Astrocyte (in vitro differentiated cells and primary cell): ENCODE measurements at regions not wholly inside any gene's neighbourhood (a gene's known extent, or its start where the extent isn't known, plus 50 kb on each side); places are given as distances from the start of the nearest gene placed in this dataset.

Source experiments
- CTCF ChIP-seq: IDR thresholded peaks from 2 replicates; pipeline ENCODE4 v1.5.1; 2011; ENCODE audit warnings: low read depth, mild to moderate bottlenecking, inconsistent platforms, low read length, moderate library complexity; ENCODE audit not compliant: insufficient read depth
- EZH2 ChIP-seq: IDR thresholded peaks from 2 replicates; pipeline ENCODE4 v1.6.1; 2012; ENCODE audit warnings: mild to moderate bottlenecking, low read length, inconsistent platforms; ENCODE audit not compliant: insufficient read depth

GRCh38 chr6:76465410-76465809, 392.9 kb upstream of the IMPG1 start:
- TF ChIP-seq CTCF: no peak
- no peak for TF ChIP-seq EZH2
